HG02798 (cell line): ENCODE measurements at regions not wholly inside any gene's neighbourhood (a gene's known extent, or its start where the extent isn't known, plus 50 kb on each side); places are given as distances from the start of the nearest gene placed in this dataset.
A peak's percentile ranks its signal among the peaks of the same experiment; 100 is the strongest.
"Not testable (repeated sequence)": the region's sequence is repeated elsewhere in the genome, so short reads cannot be mapped to it uniquely, and the experiment has no call there.

Source experiments
- ATAC-seq: cut with Tn5 transposase; IDR thresholded peaks from one replicate; pipeline ENCODE4 v1.9.1; 2021; ENCODE audit warnings: mild to moderate bottlenecking; ENCODE audit not compliant: unreplicated experiment, poor library complexity

DNA sequence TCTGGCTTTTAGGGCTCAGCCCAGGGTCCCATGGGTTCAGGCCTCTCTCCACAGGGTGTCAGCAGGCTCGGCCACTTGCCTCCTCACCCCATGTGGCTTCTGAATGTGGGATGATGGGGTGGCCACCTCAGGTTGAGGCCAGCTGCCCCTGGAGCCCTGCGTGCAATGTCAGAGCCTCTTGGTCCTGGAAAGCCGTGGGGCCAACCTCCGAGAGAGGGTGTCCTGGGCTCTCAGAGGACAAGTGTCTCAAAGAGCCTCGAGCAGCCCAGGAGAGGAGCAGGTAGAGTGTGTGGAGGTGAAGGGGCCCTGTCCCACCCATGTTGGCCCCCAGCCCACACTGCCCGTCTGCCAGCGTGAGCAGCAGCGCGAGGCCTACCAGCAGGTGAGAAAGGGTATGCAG is 86.0 kb downstream of the PLXNA1 start:
- no peak for ATAC-seq

DNA sequence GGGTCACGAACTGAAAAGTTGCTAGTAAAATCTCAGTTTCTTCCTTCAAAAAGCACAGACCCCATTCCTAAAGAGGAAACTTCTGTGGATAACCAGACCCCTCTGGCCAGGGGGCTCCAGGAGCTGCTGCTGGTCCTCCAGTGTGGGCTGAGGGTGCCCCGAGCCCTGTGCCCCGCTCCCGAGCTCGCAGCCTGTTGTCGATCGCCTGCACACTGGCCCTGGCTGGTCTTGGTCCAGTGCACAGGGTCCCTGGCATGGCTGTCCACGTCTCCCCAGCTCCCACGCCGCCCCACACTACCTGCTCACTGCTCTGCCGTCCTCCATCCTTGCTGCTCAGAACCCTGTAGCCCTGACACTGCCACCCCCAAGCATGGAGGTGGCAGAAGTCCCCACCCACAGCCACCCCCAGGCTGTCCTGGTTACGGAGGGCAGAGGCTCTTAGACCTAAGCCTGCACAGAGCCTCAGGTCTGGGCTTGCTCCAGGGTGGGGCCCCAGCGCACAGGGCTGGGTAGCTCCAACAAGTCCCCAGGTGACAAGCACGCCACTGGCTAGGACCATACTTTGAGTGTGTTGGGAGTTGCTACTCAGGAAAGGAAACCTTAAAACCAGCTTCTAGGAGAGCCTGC is 87.0 kb downstream of the PLXNA1 start:
- no peak for ATAC-seq

DNA sequence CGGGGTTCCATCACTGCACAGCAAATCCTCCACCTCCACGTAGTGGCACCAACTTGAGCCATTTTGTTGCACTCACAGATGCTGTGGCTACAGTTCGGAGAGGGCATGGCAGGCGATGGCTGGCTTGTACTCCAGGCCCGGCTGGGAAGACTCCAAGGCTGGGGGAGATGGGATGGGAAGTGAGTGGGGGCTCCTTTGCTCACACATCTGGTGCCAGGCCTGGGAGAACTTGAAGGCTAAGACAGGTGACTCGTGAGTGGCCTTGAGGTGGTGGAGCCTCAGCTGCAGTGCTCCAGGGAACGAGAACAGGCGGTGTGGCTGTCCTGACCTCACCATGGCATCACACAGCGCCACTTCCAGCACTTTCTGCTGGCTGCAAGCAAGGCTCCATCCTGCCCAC is 87.9 kb downstream of the PLXNA1 start:
- ATAC-seq: no peak

DNA sequence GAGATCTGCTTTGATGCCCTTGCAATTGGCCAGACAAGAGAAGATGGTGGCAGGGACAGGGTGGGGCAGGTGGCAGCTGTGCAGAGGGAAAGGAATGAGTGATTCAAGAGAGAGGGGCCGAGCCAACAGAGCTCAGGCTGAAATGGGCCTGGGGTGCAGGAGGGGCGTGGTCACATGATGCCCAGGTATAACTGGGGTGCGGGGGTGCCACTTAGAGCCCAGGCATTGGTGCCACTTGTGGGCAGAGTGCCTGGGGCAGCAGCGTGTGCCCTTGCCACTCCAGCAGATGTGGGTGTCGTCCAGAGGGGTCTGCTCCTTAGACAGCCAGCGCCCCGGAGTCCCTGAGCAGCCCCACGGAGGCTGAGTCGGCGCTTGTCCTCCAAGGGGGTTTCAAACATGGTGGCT is 88.7 kb downstream of the PLXNA1 start:
- no peak for ATAC-seq

DNA sequence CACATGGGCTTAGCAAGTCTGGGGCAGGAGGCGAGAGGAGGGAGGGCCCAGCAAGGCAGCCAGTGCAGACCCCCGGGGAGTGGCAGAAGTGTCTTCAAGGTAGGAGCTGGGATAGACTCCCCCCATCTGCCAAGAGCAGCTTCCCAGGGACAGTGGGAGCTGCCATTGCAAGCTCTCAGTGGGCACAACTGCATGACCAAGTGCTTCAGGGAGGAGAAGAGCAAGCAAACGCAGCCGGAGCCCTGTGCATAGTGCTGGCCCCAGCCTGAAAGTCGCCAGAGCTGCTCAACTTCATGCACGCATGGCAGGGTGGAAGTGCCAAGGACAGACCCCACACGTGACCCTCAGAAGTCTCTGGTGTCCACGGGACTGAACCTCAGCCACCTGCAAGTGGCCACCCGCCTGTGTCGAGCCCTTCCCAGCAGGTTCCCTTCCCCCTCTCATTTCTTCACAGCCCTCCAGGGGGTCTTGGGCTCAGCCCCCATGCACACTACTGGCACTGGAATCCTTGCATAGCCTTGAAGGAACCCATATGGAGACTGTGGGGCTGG is 89.4 kb downstream of the PLXNA1 start:
- ATAC-seq: no peak

DNA sequence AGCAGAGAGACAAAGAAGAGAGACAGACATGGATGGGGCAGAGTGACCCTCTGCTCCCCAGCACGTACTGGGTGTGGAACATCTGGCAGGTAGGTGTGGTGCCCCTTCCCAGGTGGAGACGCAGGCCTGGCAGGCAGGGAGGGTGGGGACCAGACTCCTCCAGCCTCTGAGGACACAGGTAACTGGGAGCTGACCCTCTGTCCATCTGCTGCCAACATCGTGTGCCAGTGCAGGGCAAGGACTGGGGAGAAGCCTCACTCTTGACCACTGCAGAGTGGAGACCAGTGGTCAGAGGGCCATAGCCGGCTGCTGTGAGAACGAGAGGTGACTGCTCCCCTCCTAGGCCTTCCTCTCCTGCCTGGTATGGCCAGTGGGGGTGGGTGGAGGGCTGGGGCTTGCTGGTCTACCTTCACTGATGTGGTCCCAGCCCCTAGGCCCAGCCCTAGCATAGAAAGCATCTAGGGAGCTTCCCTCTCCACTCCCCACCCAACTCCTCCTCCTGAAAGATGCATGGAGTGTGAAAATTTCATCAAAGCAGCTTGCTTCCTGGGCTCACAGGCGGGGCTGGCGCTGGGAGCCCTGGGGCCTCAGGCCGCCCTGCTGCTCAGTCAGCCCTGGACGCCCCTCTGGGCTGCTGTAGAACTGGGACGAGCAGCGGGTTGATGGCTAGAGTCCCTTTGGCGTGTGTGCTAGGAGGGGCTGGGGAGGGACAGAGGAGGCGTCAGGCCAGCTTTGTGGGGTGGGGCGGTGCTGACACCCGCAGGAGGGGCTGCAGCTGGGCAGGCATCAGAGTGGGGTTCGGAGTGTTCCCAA is 90.3 kb downstream of the PLXNA1 start:
- no peak for ATAC-seq

DNA sequence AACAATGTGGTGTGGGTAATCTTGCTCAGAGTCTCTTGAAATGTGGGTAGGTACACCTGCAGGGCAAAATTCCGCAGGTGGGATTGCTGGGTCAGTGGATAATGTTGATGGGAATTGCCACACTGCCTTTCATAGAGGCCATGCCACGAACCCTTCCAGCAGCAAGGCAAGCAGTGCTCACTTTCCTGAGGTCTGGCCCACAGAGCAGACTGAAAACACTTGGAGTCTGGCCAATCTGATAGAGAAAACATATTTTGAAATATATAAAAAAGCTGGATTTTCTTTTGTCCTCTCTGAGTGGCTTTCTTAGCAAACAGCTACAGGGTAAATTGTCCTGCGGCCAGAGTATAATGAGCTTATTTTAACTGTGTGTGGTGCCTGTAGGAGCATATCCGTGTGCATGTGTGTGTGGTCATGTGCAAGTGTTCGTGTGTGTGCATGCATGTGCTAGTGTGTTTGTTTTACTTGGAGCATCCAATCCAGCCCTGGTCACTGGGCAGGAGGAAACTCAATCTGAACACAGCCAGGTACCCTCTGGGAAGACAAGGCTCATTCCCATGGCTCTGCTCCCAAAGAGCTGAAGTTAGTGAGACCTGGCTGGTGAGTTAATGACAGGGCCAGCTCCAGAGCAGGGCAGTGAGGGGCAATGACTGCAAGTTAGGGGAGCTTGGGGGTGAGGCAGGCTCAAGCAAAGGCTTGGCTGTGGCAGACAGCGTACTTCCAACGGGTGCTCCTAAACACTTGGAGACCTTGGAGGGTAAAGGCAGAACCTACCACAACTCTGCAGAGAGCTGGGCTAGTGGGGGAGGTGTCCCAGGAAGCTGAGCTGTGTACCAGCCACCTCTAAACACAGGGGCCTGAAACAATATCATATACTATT is 91.3 kb downstream of the PLXNA1 start:
- no peak for ATAC-seq

DNA sequence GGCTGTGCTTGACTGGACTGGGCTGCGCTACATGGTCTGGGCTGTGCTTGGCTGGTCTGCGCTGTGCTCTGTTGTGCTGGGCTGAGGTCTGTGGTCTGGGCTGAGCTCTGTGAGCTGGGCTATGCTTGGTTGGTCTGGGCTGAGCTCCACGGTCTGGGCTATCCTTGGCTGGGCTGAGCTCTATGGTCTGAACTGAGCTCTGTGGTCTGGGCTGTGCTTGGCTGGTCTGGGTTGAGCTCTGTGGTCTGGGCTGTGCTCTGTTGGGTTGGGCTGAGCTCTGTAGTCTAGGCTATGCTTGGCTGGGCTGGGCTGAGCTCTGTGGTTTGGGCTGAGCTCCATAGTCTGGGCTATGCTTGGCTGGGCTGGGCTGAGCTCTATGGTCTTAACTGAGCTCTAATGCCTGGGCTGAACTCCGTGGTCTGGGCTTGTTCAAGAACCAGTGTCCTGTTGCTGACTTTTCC is 92.0 kb downstream of the PLXNA1 start:
- peak; percentile 88 for ATAC-seq

DNA sequence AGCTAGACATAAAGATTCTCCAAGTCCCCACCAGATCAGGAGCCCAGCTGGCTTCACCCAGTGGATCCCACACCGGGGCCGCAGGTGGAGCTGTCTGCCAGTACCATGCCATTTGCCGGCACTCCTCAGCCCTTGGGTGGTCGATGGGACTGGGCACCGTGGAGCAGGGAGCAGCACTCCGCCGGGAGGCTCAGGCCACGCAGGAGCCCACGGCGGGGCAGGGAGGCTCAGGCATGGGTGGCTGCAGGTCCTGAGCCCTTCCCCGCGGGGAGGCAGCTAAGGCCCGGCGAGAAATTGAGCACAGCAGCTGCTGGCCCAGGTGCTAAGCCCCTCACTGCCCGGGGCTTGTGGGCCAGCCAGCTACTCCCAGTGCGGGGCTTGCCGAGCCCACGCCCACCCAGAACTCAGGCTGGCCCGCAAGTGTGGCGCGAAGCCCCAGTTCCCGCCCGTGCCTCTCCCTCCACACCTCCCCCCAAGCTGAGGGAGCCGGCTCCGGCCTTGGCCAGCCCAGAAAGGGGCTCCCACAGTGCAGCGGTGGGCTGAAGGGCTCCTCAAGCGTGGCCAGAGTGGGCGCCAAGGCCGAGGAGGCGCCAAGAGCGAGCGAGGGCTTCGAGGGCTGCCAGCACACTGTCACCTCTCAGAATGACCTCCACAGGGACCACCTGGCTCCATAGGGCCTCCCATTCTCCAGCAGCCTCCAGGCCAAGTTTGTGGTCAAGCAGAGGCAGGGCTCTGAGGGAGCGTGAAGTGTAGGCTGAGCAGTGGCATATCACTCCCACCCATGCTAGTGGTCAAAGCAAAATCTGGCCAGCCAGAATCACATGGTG is 93.5 kb downstream of the PLXNA1 start:
- not testable (repeated sequence) for ATAC-seq

DNA sequence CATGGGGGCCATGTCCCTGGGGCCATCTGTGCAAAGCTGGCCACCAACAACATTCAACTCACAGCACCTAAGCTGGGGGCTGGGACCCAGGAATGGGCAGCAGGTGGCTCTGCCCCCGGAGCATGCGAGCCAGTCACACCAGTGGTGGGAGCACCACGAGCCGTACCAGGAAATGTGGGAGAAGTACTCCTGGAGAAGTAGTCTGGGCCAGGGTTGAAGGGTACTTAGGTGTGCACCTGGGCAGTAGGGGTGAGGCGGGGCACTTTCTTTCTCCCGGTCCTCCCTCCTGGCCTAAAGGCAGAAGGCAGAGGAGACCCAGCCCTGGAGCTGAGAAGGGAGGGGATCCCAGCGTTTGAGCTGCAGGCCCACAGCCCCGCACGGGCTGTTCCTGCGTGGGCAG is 94.2 kb downstream of the PLXNA1 start:
- no peak for ATAC-seq

DNA sequence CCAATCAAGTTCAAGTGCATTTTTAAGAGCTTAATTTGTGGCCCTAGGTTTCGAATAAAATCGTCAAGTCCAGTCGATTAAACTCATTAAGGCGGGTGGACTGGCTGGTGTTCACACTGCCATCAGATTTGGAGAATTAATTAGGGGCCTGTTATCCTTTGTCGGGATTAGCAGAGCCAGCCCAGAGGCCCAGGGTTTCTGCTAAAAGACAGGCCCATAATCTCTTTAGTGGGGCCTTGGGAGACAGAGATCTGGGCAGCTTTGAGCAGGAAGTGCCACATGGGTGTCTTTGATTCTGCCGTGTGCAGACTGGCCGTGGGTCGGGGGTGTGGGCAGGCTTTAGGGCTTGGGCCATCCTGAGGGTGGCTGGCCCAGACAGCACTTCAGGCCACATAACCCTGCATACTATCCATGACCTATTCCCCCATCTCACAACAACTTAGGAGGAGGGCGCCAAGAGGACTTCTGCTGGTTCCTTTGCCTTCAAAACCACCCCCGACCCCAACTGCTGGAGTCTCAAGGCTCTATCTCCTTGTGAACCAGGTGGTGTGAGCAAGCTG is 94.7 kb downstream of the PLXNA1 start:
- no peak for ATAC-seq

DNA sequence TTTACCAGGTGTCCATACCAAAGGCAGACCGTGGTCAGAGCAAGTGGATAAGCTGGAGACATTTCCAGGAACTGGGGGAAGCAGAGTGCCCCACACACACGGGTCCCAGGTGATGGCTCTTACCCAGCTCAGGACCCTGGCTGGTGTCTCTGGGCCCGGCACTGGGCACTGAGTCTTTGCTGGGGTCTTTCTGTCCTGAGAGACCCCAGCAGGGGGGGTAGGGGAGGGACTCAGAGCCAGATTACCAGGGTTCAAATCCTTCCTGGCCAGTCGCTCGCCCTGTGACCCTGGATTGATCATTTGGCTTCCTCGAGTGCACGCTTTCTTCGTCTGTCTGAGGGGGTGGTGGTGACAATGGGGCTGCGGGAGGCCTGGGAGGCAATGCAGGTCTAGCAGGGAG is 95.7 kb downstream of the PLXNA1 start:
- no peak for ATAC-seq

DNA sequence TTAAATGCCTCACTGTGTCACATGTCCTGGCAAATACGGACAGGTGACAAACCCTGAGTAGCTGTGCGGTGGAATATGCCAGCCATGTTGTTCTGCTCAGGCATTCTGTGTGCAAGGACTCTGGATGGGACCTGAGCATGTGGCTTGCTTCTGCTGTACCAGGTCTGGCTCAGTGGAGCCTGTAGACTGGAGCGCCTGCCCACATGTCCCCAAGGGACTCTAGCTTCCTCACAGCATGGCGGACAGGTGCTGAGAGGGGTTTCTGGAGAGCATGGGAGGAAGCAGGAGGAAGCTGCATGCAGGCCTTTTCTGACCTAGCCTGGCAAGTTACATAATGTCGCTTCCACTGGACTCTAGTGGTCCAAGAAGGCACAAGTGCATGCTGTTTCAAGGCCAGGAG is 96.3 kb downstream of the PLXNA1 start:
- no peak for ATAC-seq

DNA sequence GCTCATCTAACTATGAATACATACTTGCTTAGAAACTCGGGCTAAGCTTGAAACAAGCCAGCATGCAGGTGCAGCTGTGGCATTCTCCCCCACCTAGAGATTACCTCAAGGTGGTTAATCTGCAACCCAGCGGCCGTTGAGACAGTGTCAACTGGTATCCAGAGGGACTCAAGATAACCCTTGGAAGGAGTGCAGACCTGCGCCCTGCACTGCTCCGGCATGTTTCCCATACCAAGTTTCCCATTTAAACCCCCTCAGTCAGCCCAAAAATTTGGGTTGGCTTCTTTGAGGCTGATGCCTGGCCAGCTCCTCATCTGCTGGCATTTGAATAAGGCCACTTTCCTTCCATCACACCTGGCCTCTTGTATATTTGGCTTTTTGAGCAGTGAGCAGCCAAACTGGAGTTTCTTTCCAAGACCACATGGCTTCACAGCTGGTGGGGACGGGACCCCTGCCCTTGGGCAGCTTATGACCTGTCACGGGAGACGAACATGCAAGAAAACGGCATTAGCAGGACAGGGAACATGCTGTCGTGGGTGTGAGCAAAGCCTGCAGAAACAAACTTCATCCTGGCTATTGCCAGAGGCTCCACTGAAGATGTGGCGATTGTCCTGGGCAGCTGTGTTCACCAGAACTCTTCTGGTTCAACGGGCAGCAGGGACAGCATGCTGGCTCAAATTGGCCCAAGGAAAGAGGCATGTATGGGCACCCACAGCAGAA is 98.2 kb downstream of the PLXNA1 start:
- ATAC-seq: no peak

DNA sequence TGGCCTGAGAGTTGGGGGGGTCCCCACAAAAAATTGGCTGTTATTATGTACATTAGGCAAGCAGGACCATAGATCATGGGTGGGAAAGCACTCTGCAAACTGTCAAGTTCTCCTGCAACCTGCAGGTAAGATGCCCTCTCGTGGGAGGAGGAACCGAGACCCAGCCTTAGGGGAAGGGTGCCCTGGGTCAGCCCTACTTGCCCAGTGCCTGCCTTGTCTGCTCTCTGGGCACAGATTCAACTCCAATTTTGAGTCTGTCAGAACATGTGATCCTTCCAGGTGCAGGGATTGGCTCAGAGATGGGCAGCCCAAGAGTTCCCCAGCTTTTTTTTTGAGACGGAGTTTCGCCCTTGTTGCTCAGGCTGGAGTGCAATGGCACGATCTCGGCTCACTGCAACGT is 99.2 kb downstream of the PLXNA1 start:
- ATAC-seq: no peak

DNA sequence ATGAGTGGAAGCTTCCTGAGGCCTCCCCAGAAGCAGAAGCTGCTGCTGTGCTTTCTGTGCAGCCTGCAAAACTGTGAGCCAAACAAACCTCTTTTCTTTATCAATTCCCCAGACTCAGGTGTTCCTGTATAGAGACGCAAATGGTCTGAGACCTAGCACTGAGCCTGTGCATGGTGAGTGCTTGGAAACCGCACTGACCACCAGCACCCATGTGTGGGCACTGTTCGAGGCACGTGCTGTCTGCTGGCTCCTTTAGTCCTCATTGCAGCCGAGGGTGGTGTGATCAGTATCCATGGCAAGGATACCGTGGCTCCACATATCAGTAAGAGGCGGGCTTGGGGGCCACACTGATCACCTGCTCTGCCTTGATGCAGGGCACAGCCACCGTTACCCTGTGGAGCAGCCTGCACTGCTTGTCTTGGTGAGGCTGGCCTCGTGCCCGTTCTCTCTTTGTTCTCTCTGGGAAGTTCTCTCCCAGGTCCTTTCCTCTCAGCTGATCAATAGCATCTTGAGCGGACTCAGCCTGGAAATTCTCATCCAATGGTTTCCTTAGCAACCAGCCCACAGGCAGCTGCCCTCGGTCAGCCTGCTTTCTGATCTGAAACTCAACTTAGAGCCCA is 101.0 kb downstream of the PLXNA1 start:
- no peak for ATAC-seq

DNA sequence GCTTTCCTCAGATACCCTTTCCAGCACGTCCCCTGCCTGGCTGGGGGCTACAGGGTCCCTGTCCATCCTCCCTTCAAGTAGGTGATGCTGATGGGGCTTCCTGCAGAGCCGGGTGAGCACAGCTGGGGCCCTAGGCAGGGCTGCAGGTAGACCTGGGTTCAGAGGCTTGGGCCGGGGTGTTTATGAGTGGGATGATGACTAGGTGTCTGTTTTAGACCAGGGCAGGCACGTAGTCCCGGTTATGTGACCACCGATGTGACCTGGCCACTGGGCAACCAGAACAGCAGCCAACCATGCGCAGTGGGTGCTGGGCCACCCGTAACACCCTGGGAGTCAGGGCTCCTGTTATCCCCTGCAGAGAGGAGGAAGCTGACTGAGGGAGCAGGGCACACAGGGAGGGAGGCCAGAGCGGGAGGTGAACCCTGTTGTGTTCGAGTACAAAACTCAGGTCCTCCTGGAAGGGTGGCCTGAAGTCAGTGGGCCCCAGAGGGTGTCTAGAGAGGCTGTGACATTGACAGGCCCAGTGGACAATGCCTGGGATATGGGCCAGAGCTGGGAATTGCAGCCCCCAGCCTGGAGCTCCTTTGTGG is 101.6 kb downstream of the PLXNA1 start:
- ATAC-seq: no peak

DNA sequence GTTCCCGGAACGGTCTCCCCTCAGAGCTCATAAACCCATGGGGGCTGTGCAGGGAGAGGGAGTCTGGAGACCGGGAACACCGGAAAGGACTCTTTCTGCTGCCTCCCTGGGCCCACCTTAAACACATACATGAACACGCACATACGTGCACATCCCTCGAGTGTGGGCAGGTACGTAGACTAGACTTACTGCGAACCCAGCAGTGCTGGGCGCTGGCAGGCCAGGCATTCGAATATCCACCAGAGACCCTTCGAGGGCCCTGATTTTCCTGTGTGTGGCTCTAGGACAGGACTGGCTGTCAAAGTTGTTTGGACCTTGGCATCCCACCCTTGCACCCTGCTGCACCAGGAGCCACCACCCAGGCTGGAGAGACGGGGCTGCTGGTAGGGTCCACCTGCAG is 102.7 kb downstream of the PLXNA1 start:
- no peak for ATAC-seq
